K562 (cell line): ENCODE measurements at regions not wholly inside any gene's neighbourhood (a gene's known extent, or its start where the extent isn't known, plus 50 kb on each side); places are given as distances from the start of the nearest gene placed in this dataset.

Experiments used
- ATAC-seq: fragments of 200-7000 bp; cut with Tn5 transposase; 3 replicates; pipeline ENCODE4 v1.9.1; 2020; ENCODE audit warnings: moderate library complexity
- BruUV-seq: library from RNA; stranded (reverse); fragments of 400-500 nt; replicated peaks from 2 replicates; lab custom pipeline; 2021; lab: Mats Ljungman, UMichigan
- CTCF ChIA-PET: fragments of 300-600 bp; formaldehyde crosslinking; extraction: SDS; loops from one replicate; lab custom pipeline; 2021; ENCODE audit warnings: low intra/inter-chr PET ratio; lab: Yijun Ruan, JAX
- POLR2A ChIA-PET: fragments of 300-600, 350-650 bp; sonication (Branson Sonifier 250); formaldehyde crosslinking; extraction: SDS; loops from one replicate; lab custom pipeline; 2021; ENCODE audit warnings: antibody characterized with exemption, inconsistent platforms; lab: Yijun Ruan, JAX
- DNase-seq, 4 experiments: peaks; one replicate each; pipeline versions ENCODE4 v3.0.0 to v3.0.0-alpha.2; 2011 to 2018; ENCODE audit warnings: low spot score in 3 of 4, mixed read lengths in 3 of 4; ENCODE audit errors: extremely low read depth in 1 of 4
- FAIRE-seq: peaks from 2 replicates; lab custom pipeline; 2011; peaks lifted over from hg19 to GRCh38; lab: Jason Lieb, UNC
- H2AFZ ChIP-seq: 2 replicates; pipeline ENCODE4 v1.6.0; 2011; ENCODE audit warnings: low read depth, low read length, control low read depth, inconsistent platforms
- H3K27ac ChIP-seq: fragments of 200-600 bp; 3 replicates; pipeline ENCODE4 v1.8.0; 2011; ENCODE audit warnings: low read depth, mild to moderate bottlenecking, control low read depth, inconsistent platforms, low read length, moderate library complexity, mixed read lengths; ENCODE audit errors: extremely low read depth
- H3K27me3 ChIP-seq, 2 experiments: fragments of 300-600 bp in 1 of 2; 2 replicates in 1 of 2; 3 replicates in 1 of 2; pipeline versions ENCODE4 v1.6.0 to v1.8.0; 2011; ENCODE audit warnings: inconsistent platforms in 2 of 2, low read length in 2 of 2, mild to moderate bottlenecking in 1 of 2, mixed read lengths in 1 of 2, moderate library complexity in 1 of 2; ENCODE audit not compliant: control insufficient read depth in 2 of 2, insufficient read depth in 2 of 2
- H3K36me3 ChIP-seq: fragments of 300-600 bp; 3 replicates; pipeline ENCODE4 v1.8.0; 2011; ENCODE audit warnings: mild to moderate bottlenecking, low read length, inconsistent platforms; ENCODE audit not compliant: control insufficient read depth, insufficient read depth
- H3K4me1 ChIP-seq, 2 experiments: fragments of 200-600 bp in 1 of 2; replicated peaks in 1 of 2; 2 replicates in 1 of 2; 3 replicates in 1 of 2; pipeline versions ENCODE4 v1.5.1 to v1.8.0; 2011; ENCODE audit warnings: inconsistent platforms in 2 of 2, low read length in 2 of 2, mild to moderate bottlenecking in 1 of 2, mixed read lengths in 1 of 2, moderate library complexity in 1 of 2; ENCODE audit not compliant: control insufficient read depth in 2 of 2, insufficient read depth in 2 of 2
- H3K4me2 ChIP-seq: 2 replicates; pipeline ENCODE4 v1.6.1; 2011; ENCODE audit warnings: low read length, control low read depth, inconsistent platforms, mixed read lengths; ENCODE audit not compliant: insufficient read depth
- H3K4me3 ChIP-seq: fragments of 200-600 bp; sonication (generic), shearing (Covaris generic); 2 replicates; pipeline ENCODE4 v1.5.1; 2016; ENCODE audit warnings: control low read depth, inconsistent platforms
- H3K79me2 ChIP-seq: fragments of 200-600 bp; 3 replicates; pipeline ENCODE4 v1.8.0; 2011; ENCODE audit warnings: low read length, inconsistent platforms; ENCODE audit not compliant: control insufficient read depth, insufficient read depth
- H3K9ac ChIP-seq, 2 experiments: 2 replicates each; pipeline versions ENCODE4 v1.6.0 to v1.6.1; 2011; ENCODE audit warnings: low read depth in 2 of 2, low read length in 2 of 2, control low read depth in 1 of 2, inconsistent platforms in 1 of 2, mild to moderate bottlenecking in 1 of 2, mixed read lengths in 1 of 2; ENCODE audit not compliant: insufficient read depth in 1 of 2
- H3K9me1 ChIP-seq: one replicate; pipeline ENCODE4 v1.6.0; 2011; ENCODE audit warnings: inconsistent platforms, mild to moderate bottlenecking, low read length, moderate library complexity; ENCODE audit not compliant: control insufficient read depth, insufficient read depth
- H3K9me3 ChIP-seq: replicated peaks from 2 replicates; pipeline ENCODE4 v1.5.1; 2011; ENCODE audit warnings: low read depth, low read length, inconsistent platforms; ENCODE audit not compliant: control insufficient read depth, insufficient read depth
- H4K20me1 ChIP-seq: replicated peaks from 2 replicates; pipeline ENCODE4 v1.6.1; 2011; ENCODE audit warnings: low read length, inconsistent platforms, mixed read lengths; ENCODE audit not compliant: control insufficient read depth, insufficient read depth
- CBFA2T3 ChIP-seq: fragments of 450-650 bp; IDR thresholded peaks from 2 replicates; pipeline ENCODE4 v1.6.1; 2017
- CEBPG ChIP-seq, 3 experiments: fragments of 200-800 bp in 1 of 3; sonication (Bioruptor generic) in 1 of 3; sonication (generic) in 1 of 3; formaldehyde crosslinking in 1 of 3; IDR thresholded peaks in 2 of 3; conservative IDR thresholded peaks in 1 of 3; 2 replicates each; pipeline versions ENCODE4 v1.6.1 to v1.8.0; 2016 to 2022; ENCODE audit warnings: missing compliant biosample characterization in 2 of 3, missing genetic modification characterization in 2 of 3, mild to moderate bottlenecking in 1 of 3, missing genetic modification reagents in 1 of 3
- HLTF ChIP-seq: fragments of 450-650 bp; IDR thresholded peaks from 2 replicates; pipeline ENCODE4 v1.6.1; 2016
- JUNB ChIP-seq: fragments of 450-650 bp; formaldehyde crosslinking; conservative IDR thresholded peaks from 2 replicates; pipeline ENCODE4 v1.4.0; 2020; ENCODE audit warnings: mild to moderate bottlenecking
- MEIS2 ChIP-seq: fragments of 450-650 bp; IDR thresholded peaks from 2 replicates; pipeline ENCODE4 v1.6.1; 2014; ENCODE audit warnings: mild to moderate bottlenecking; ENCODE audit not compliant: partially characterized antibody
- NEUROD1 ChIP-seq: fragments of 150-350 bp; IDR thresholded peaks from 2 replicates; pipeline ENCODE4 v1.6.1; 2014; ENCODE audit warnings: borderline replicate concordance, low read length, low read depth; ENCODE audit not compliant: partially characterized antibody
- SPI1 ChIP-seq: IDR thresholded peaks from 2 replicates; pipeline ENCODE4 v1.6.1; 2011; ENCODE audit warnings: low read depth, low read length, control low read depth, borderline replicate concordance
- TEAD4 ChIP-seq, 2 experiments: sonication (generic) in 1 of 2; formaldehyde crosslinking in 1 of 2; IDR thresholded peaks; 2 replicates each; pipeline versions ENCODE4 v1.6.1 to v1.8.0; 2012 to 2022; ENCODE audit warnings: borderline replicate concordance in 1 of 2, inconsistent platforms in 1 of 2, low read length in 1 of 2, mild to moderate bottlenecking in 1 of 2, missing genetic modification reagents in 1 of 2
- WGBS: fragments of 100-300 bp; shearing (Covaris generic); methylation state at CpG from one replicate; pipeline ENCODE4 v1.1.6; 2016; ENCODE audit warnings: low coverage, mixed read lengths; ENCODE audit not compliant: insufficient coverage; ENCODE audit errors: missing lambda C conversion rate; 5-methylcytosine and 5-hydroxymethylcytosine counted together
- in situ Hi-C: fragments of 300-500 bp; cut with MboI; formaldehyde crosslinking; loops from 4 replicates; pipeline ENCODE4 v1.15.0; 2018; ENCODE audit warnings: inconsistent platforms, mixed read lengths
- intact Hi-C: fragments of 100-400 bp; cut with micrococcal nuclease; formaldehyde crosslinking; loops from 2 replicates; pipeline ENCODE4 v1.14.2; 2022
- TF ChIP-seq, protein P1 (sequence below), 2 experiments: IDR thresholded peaks in 1 of 2; conservative IDR thresholded peaks in 1 of 2; 2 replicates each; pipeline ENCODE4 v1.6.1; 2016; ENCODE audit warnings: low read depth in 2 of 2, mild to moderate bottlenecking in 1 of 2, missing compliant biosample characterization in 1 of 2, missing genetic modification characterization in 1 of 2, moderate library complexity in 1 of 2

DNA sequence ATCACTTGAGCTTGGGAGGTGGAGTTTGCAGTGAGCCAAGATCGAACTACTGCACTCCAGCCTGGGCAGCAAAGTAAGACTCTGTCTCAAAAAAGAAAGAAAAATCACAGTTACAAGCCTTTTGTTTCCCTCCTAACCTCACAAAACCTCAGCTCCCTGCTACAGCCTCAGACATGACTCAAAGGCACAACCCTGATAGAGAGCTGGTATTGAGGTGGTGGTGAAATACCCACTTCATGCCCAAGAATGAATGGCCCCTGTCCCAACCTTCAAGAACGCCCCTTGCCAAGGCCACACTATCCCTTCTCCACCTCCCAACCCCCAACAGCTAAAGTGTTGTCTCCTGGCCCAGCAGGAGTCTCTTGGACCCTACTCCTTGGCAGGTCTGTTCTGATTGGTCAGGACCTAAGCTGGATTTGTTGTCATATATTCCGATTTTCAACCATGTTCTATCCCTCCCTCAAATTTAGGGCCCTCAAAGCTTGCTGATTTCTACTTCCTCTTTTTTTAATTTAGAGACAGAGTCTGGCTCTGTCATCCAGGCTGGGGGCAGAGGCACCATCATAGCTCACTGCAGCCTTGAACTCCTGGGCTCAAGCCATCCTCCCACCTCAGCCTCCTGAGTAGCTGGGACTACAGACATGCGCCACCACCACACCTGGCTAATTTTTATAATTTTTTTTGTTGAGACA lies 61.9 kb upstream of the BZW1 start:
- H3K9me3 ChIP-seq, result no peaks in the 10 kb centered on the region
- no peaks in the 10 kb centered on the region for H3K79me2 ChIP-seq
- H3K27ac ChIP-seq, result no peak overlapping the region
- DNase-seq (no peak), ATAC-seq (no peak; the same call in 2 of the 3 replicates), FAIRE-seq (no peak)
- WGBS, result 3% methylated on average over 4 of the region's 4 CpGs
- TF ChIP-seq HLTF, result no peak
- no peak for TF ChIP-seq NEUROD1
- TF ChIP-seq SPI1, result peak; percentile 54; the same call in 1 of the 2 replicates
- peaks cover 4 to 24% of the 10 kb centered on the region in 2 experiments; a peak in 3 of 5 replicates for H3K27me3 ChIP-seq
- H2AFZ ChIP-seq, result no peak overlapping the region
- intact Hi-C loops (loop anchor here (5.0 kb wide), 1 partner anchor 63 kb away; the partner anchor contains the start of gene BZW1), in situ Hi-C loops (no loop called here)
- H3K4me2 ChIP-seq, result no peak overlapping the region
- no peak overlapping the region for H3K4me3 ChIP-seq
- no peak overlapping the region for H3K9ac ChIP-seq
- H3K36me3 ChIP-seq, result no peaks in the 10 kb centered on the region
- no peaks in the 10 kb centered on the region for H4K20me1 ChIP-seq
- no peaks in the 10 kb centered on the region for H3K9me1 ChIP-seq
- BruUV-seq, result no TSS peak
- ChIA-PET CTCF (no interaction called here), POLR2A (interaction anchor here (0.6 kb wide), 1 partner anchor 426 kb away, joined by 3 read pairs; no protein-coding TSS in a partner anchor)
- H3K4me1 ChIP-seq, result peaks cover 0 to 5% of the 10 kb centered on the region in 2 experiments; a peak in 2 of 5 replicates

DNA sequence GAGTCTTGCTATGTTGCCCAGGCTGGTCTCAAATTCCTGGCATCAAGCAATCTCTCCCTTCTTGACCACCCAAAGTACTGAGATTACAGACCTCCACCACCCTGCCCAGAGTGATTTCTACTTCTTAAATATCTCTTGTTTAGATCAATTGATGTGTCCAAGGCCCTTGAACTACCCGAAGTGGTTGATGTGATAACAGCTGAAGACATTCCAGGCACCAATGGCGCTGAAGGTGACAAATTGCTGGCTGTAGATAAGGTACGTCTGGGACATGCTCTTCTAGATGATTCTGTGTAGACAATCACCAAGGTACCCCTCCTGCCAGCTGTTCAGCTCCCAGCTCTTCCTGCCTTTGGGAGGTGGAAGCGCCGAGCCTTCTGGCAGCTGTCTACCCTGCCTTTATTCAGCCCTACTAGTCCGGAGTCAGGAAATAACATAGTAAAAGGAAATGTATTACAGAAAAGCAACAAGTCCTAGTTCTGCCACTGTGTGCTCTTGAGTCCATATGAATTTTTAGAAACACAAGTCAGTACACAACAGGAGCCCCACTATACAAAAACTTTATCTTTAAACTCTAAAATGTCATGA lies 61.3 kb upstream of the BZW1 start:
- DNase-seq (no peak), FAIRE-seq (no peak), ATAC-seq (no peak)
- WGBS, result 2% methylated on average over 6 of the region's 6 CpGs
- ChIA-PET CTCF (no interaction called here), POLR2A (interaction anchor here (0.6 kb wide), 1 partner anchor 426 kb away, joined by 3 read pairs; no protein-coding TSS in a partner anchor)
- Histone ChIP-seq H3K9ac (no peak overlapping the region), H4K20me1 (no peaks in the 10 kb centered on the region), H3K4me1 (peaks cover 0 to 5% of the 10 kb centered on the region in 2 experiments; a peak in 2 of 5 replicates), H3K79me2 (no peaks in the 10 kb centered on the region), H3K27ac (no peak overlapping the region), H3K9me3 (no peaks in the 10 kb centered on the region), H3K9me1 (no peaks in the 10 kb centered on the region), H3K4me3 (no peak overlapping the region), H3K27me3 (peaks cover 4 to 23% of the 10 kb centered on the region in 2 experiments; a peak in 3 of 5 replicates), H3K36me3 (no peaks in the 10 kb centered on the region), H2AFZ (no peak overlapping the region), H3K4me2 (no peak overlapping the region)
- intact Hi-C loops (loop anchor here (5.0 kb wide), 1 partner anchor 62 kb away; the partner anchor contains the start of gene BZW1), in situ Hi-C loops (no loop called here)
- no TSS peak for BruUV-seq
- TF ChIP-seq, protein P1, sequence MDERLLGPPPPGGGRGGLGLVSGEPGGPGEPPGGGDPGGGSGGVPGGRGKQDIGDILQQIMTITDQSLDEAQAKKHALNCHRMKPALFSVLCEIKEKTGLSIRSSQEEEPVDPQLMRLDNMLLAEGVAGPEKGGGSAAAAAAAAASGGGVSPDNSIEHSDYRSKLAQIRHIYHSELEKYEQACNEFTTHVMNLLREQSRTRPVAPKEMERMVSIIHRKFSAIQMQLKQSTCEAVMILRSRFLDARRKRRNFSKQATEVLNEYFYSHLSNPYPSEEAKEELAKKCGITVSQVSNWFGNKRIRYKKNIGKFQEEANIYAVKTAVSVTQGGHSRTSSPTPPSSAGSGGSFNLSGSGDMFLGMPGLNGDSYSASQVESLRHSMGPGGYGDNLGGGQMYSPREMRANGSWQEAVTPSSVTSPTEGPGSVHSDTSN (CRISPR knock-in tag; IDR thresholded peaks at IDR 0.05; ENCODE audit: low read depth), result no peak
- TF ChIP-seq, protein P1 (tag; conservative IDR thresholded peaks at IDR 0.05; ENCODE audit: low read depth), result peak; percentile 27; the same call in 1 of the 2 replicates
- TF ChIP-seq MEIS2, result peak; percentile 45
- TF ChIP-seq TEAD4 (IDR thresholded peaks at IDR 0.05; ENCODE audit: low read length), result peak; percentile 38
- TF ChIP-seq TEAD4 (CRISPR knock-in tag; IDR thresholded peaks at IDR 0.05; ENCODE audit: borderline replicate concordance), result no peak
- TF ChIP-seq CBFA2T3, result peak; percentile 30; the same call in 1 of the 2 replicates
- no peak for TF ChIP-seq JUNB (CRISPR knock-in tag)
- no peak for TF ChIP-seq CEBPG (CRISPR knock-in tag; IDR thresholded peaks at IDR 0.05)
- no peak for TF ChIP-seq CEBPG (tag; conservative IDR thresholded peaks at IDR 0.05 in 1 of 2, IDR thresholded peaks at IDR 0.05 in 1 of 2)
